Karpas-422 (cell line): ENCODE measurements at regions not wholly inside any gene's neighbourhood (a gene's known extent, or its start where the extent isn't known, plus 50 kb on each side); places are given as distances from the start of the nearest gene placed in this dataset.
"Not testable (repeated sequence)": the region's sequence is repeated elsewhere in the genome, so short reads cannot be mapped to it uniquely, and the experiment has no call there.

Experiments
- DNase-seq: peaks from one replicate; pipeline ENCODE4 v3.0.0-alpha.2; 2015
- H2AFZ ChIP-seq: fragments of 200-600 bp; sonication (generic); 2 replicates; pipeline ENCODE4 v1.6.1; 2014; ENCODE audit warnings: antibody characterized with exemption, low read length, mixed read lengths
- H3K27ac ChIP-seq: fragments of 200-600 bp; sonication (generic); 2 replicates; pipeline ENCODE4 v1.5.1; 2014; ENCODE audit warnings: mild to moderate bottlenecking, low read length, moderate library complexity
- H3K27me3 ChIP-seq: fragments of 200-600 bp; sonication (generic); 2 replicates; pipeline ENCODE4 v1.6.1; 2014; ENCODE audit warnings: low read length, mixed read lengths
- H3K36me3 ChIP-seq: fragments of 200-600 bp; sonication (generic); 2 replicates; pipeline ENCODE4 v1.6.1; 2014; ENCODE audit warnings: low read length, mixed read lengths; ENCODE audit not compliant: insufficient read depth
- H3K4me1 ChIP-seq: fragments of 200-600 bp; sonication (generic); 2 replicates; pipeline ENCODE4 v1.6.1; 2014; ENCODE audit warnings: mild to moderate bottlenecking, low read length, mixed read lengths
- H3K4me2 ChIP-seq: fragments of 200-600 bp; sonication (generic); 2 replicates; pipeline ENCODE4 v1.6.1; 2014; ENCODE audit warnings: low read length, low read depth, mild to moderate bottlenecking; ENCODE audit not compliant: poor library complexity, severe bottlenecking
- H3K4me3 ChIP-seq: fragments of 200-600 bp; sonication (generic); 2 replicates; pipeline ENCODE4 v1.5.1; 2014; ENCODE audit warnings: mild to moderate bottlenecking, antibody characterized with exemption, low read length, mixed read lengths
- H3K79me2 ChIP-seq: fragments of 200-600 bp; sonication (generic); 2 replicates; pipeline ENCODE4 v1.6.1; 2014; ENCODE audit warnings: mild to moderate bottlenecking, low read length, mixed read lengths
- H3K9ac ChIP-seq: fragments of 200-600 bp; sonication (generic); 2 replicates; pipeline ENCODE4 v1.6.0; 2014; ENCODE audit warnings: low read length
- H3K9me2 ChIP-seq: fragments of 200-600 bp; sonication (generic), shearing (Covaris generic); replicated peaks from 2 replicates; pipeline ENCODE4 v1.6.0; 2014; ENCODE audit warnings: mild to moderate bottlenecking, low read length, moderate library complexity; ENCODE audit not compliant: insufficient read depth
- H3K9me3 ChIP-seq: fragments of 300-700, 200-600 bp; sonication (generic); 2 replicates; pipeline ENCODE4 v1.6.1; 2014; ENCODE audit warnings: low read length, mixed read lengths
- H4K20me1 ChIP-seq: fragments of 200-600 bp; sonication (generic); 2 replicates; pipeline ENCODE4 v1.6.1; 2014; ENCODE audit warnings: mild to moderate bottlenecking, antibody characterized with exemption, low read length, low read depth; ENCODE audit not compliant: insufficient read depth

DNA sequence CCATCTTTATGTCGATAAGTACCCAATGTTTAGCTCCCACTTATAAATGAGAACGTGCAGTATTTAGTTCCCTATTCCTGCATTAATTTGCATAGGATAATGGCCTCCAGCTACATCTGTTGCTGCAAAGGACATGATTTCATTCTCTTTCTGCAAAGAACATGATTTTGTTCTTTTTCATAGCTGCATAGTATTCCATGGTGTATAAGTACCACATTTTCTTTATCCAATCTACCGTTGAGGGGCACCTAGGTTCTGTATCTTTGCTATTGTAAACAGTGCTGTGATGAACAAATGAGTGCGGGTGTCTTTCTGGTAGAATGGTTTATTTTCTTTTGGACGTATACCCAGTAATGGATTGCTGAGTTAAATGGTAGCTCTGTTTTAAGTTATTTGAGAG is 63.0 kb downstream of the HLX start:
- Histone ChIP-seq H3K9me3 (no peaks in the 10 kb centered on the region), H3K27me3 (no peaks in the 10 kb centered on the region), H3K79me2 (no peaks in the 10 kb centered on the region), H3K9me2 (no peaks in the 10 kb centered on the region), H3K4me2 (no peak overlapping the region), H3K27ac (no peak overlapping the region), H3K36me3 (no peaks in the 10 kb centered on the region), H4K20me1 (no peaks in the 10 kb centered on the region), H3K9ac (no peak overlapping the region), H3K4me3 (no peak overlapping the region), H3K4me1 (no peaks in the 10 kb centered on the region), H2AFZ (no peak overlapping the region)
- no peak for DNase-seq

DNA sequence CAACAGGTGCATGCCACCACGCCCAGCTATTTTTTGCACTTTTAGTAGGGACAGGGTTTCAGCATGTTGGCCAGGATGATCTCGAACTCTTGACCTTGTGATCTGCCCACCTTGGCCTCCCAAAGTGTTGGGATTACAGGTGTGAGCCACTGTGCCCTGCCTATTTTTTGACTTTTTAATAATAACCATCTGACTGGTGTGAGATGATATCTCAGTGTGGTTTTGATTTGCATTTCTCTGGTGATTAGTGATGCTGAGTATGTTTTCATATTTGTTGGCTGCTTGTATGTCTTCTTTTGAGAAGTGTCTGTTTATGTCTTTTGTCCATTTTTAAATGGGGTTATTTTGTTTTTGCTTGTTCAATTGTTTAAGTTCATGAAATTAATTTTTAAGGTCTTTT is 63.7 kb downstream of the HLX start:
- not testable (repeated sequence) for H3K4me2 ChIP-seq, H3K4me3 ChIP-seq, H4K20me1 ChIP-seq, H3K79me2 ChIP-seq, H2AFZ ChIP-seq, H3K9me3 ChIP-seq, H3K27me3 ChIP-seq, H3K9ac ChIP-seq, H3K4me1 ChIP-seq, H3K36me3 ChIP-seq, H3K27ac ChIP-seq, DNase-seq, H3K9me2 ChIP-seq

DNA sequence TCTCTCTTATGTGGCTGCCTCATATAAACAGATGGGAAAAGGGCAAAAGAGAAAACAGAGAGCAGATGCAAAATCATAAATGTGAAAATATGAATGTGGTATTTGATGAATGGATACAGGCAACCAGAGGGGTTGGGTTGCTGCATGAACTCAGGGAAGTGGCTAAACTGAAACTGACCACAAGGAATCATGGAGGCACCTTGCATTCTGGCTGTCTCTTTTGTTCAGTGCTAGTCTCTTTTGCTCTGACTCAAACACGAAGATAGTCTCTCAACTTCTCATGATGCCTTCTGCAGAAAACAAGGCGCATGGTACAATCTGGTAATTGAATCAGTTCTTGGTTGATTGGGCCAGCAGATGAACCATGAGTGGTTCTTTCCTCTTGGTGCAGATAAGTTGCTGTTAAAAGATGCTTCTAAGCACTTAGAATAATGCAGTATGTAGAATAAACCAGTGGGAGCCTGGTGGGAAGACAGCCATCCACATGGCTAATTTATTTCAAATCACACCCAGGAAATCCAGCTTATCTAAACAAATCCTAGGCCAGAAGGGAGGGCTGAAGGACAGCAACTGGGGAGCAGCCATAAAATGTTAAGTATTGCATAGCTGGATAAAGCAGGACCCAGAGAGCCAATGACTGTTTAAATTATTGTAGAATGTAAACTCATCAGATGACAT is 64.2 kb downstream of the HLX start:
- DNase-seq, result no peak
- Histone ChIP-seq H3K4me3 (no peak overlapping the region), H2AFZ (no peak overlapping the region), H3K9ac (no peak overlapping the region), H3K79me2 (no peaks in the 10 kb centered on the region), H3K36me3 (no peaks in the 10 kb centered on the region), H4K20me1 (no peaks in the 10 kb centered on the region), H3K9me3 (no peaks in the 10 kb centered on the region), H3K27me3 (no peaks in the 10 kb centered on the region), H3K27ac (no peak overlapping the region), H3K4me2 (no peak overlapping the region), H3K9me2 (no peaks in the 10 kb centered on the region), H3K4me1 (no peaks in the 10 kb centered on the region)

DNA sequence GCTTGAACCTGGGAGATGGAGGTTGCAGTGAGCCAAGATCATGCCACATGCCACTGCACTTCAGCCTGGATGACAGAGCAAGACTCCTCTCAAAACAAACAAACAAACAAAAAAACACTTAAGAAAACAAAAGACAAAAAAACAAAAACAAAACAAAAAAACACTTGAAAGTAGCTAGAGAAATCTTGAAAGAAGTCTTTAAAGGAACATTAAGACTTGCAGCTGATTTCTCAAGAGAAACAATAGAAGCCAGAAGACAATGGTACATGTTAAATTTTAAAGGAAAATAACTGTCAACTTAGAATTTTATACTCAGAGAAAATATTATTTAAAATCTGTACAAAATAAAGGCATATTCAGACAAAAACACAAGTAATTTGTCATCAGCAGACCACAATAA is 71.3 kb downstream of the HLX start:
- H2AFZ ChIP-seq, result no peak overlapping the region
- H4K20me1 ChIP-seq, result no peaks in the 10 kb centered on the region
- no peaks in the 10 kb centered on the region for H3K27me3 ChIP-seq
- H3K4me3 ChIP-seq, result no peak overlapping the region
- no peak overlapping the region for H3K4me2 ChIP-seq
- no peaks in the 10 kb centered on the region for H3K79me2 ChIP-seq
- no peak for DNase-seq
- H3K9me3 ChIP-seq, result peaks cover 3% of the 10 kb centered on the region; the same call in 1 of the 2 replicates
- no peaks in the 10 kb centered on the region for H3K9me2 ChIP-seq
- H3K9ac ChIP-seq, result no peak overlapping the region
- no peaks in the 10 kb centered on the region for H3K36me3 ChIP-seq
- no peaks in the 10 kb centered on the region for H3K4me1 ChIP-seq
- no peak overlapping the region for H3K27ac ChIP-seq

DNA sequence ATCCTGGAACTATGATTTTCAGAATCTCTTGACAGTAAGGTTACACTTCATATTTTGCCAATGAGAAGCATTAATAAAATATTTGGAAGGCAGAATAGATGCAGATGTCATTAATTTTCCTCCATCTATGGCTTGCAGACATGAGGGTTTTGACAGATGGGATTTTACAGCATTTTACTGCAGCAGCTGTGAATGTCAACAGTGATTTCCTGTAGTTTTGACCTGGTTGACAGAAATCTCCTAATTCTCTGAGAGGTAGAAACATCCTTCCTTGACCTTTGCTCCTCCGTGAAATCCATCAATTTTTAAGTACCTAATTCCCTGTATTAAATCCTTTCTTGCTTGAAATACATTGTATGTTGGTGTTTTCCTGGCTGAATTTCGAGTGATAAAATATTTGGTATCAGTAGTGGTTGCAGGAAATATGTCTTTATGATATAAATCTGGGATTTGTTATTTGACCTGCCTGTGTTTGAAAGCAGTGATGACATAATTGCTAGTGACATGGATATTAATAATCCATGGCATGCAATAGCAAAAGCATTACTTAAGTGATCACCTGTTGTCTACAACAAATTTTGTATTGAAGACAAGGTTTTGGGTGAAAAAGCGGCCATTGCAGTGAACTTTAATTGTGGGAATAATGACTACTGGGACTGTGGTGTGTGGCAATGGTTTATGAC is 73.9 kb downstream of the HLX start:
- no peak for DNase-seq
- Histone ChIP-seq H2AFZ (no peak overlapping the region), H4K20me1 (no peaks in the 10 kb centered on the region), H3K4me2 (no peak overlapping the region), H3K9me3 (peaks cover 3% of the 10 kb centered on the region; the same call in 1 of the 2 replicates), H3K9ac (no peak overlapping the region), H3K4me1 (no peaks in the 10 kb centered on the region), H3K36me3 (no peaks in the 10 kb centered on the region), H3K9me2 (no peaks in the 10 kb centered on the region), H3K27ac (no peak overlapping the region), H3K79me2 (no peaks in the 10 kb centered on the region), H3K27me3 (no peaks in the 10 kb centered on the region), H3K4me3 (no peak overlapping the region)

DNA sequence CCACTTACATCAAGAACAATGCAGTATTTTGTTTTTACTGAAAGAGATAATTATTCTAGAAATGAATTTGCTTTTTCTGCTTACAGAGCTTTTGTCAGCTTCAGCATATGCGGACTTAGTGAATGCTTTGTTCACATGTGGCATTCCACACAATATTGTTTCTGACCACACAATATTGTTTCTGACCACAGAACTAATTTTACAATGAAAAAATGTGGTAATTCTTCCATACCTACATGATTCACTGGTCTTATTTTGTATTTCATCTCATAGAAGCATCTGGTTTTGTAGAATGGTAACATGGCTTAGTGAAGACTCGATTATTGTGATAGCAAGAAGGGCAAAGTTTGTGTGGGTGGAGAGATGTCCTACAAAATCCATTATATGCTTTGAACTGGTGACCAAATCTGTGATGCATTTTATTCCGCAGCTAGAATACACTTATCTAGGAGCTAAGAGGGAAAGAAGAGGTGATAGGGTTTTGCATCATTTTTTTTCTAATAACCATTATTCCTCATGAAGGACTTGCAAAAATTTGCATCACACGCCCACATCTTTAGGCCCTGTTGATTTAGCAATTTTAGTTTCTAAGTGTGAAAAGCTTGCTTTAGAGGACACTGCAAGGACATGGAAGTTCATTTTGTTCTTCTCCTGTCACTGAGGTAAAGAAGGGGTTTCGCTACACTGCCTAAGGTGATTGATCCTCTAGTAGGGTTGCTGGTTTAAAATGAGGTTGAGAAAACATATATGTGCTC is 75.3 kb downstream of the HLX start:
- Histone ChIP-seq H3K9me2 (no peaks in the 10 kb centered on the region), H3K27ac (no peak overlapping the region), H3K79me2 (no peaks in the 10 kb centered on the region)

DNA sequence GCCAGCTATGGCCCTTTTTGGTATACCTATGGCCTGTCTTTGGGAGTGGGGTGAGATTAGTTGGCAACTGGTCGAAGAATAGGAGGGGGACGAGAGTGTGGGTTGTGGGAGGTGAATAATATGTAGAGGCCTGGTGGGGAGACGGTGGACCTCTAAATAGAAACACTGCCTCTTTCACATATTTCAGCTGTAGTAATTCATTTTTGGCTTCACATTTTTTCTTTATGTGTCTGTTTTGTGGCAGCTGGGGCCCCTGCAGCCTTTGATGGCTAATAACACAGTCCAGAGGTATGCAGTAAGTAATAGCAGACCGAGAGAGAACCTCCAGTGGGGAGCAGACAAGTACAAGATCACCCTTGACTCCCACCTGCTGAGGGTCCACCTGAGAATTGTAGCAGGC is 75.9 kb downstream of the HLX start:
- Histone ChIP-seq H2AFZ (no peak overlapping the region), H3K4me2 (no peak overlapping the region), H3K9me3 (peaks cover 3% of the 10 kb centered on the region; the same call in 1 of the 2 replicates), H3K27ac (no peak overlapping the region), H4K20me1 (no peaks in the 10 kb centered on the region), H3K79me2 (no peaks in the 10 kb centered on the region), H3K4me1 (no peaks in the 10 kb centered on the region), H3K4me3 (no peak overlapping the region), H3K9ac (no peak overlapping the region), H3K27me3 (no peaks in the 10 kb centered on the region), H3K9me2 (no peaks in the 10 kb centered on the region), H3K36me3 (no peaks in the 10 kb centered on the region)
- DNase-seq, result no peak

More for the DNA sequence above, 75.3 kb downstream of the HLX start:
- H3K9me3 ChIP-seq, result peaks cover 3% of the 10 kb centered on the region; the same call in 1 of the 2 replicates
- H2AFZ ChIP-seq, result no peak overlapping the region
- DNase-seq, result no peak
- H4K20me1 ChIP-seq, result no peaks in the 10 kb centered on the region
- no peak overlapping the region for H3K4me3 ChIP-seq
- H3K27me3 ChIP-seq, result no peaks in the 10 kb centered on the region
- no peak overlapping the region for H3K4me2 ChIP-seq
- no peak overlapping the region for H3K9ac ChIP-seq
- no peaks in the 10 kb centered on the region for H3K4me1 ChIP-seq
- H3K36me3 ChIP-seq, result no peaks in the 10 kb centered on the region

DNA sequence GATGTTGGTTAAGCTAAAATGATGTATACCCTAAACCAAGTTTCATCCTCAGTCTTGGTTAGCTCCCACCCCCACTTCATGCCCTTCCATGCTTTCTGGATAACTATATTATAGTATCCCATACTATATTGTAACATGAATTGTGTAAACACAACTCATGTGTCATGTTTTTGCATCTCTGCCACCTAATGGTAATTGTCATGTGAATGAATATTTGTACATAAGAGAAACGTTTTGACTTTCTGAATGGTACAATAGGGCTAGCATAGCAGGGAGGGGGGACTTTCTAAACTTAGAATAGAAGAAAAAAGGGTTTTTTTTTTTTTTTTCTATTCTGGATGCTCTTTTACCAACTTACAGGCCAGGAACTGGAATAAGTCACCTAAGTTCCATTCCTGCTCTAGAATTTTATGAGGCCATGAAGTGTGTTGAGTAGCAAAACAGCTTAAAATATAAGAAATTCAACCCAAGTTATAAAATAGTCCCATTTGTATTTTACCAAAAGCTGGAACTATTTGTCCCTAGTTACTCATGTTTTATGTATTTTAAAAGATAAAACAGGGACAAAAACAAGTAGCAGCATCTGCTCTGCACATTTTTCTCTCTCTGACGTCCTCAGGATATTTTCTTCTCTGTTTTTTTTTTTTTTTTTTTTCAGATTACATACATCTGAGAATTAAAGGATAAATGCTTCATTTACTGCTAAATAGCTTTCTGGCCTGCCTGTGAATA is 77.4 kb downstream of the HLX start:
- H3K4me2 ChIP-seq, result no peak overlapping the region

More for the DNA sequence above, 77.4 kb downstream of the HLX start:
- no peaks in the 10 kb centered on the region for H3K4me1 ChIP-seq
- H4K20me1 ChIP-seq, result no peaks in the 10 kb centered on the region
- no peak overlapping the region for H3K9ac ChIP-seq
- H3K9me3 ChIP-seq, result no peaks in the 10 kb centered on the region
- no peaks in the 10 kb centered on the region for H3K79me2 ChIP-seq
- no peak overlapping the region for H3K4me3 ChIP-seq
- no peak overlapping the region for H3K27ac ChIP-seq
- H3K27me3 ChIP-seq, result no peaks in the 10 kb centered on the region
- no peaks in the 10 kb centered on the region for H3K36me3 ChIP-seq
- DNase-seq, result no peak
- H3K9me2 ChIP-seq, result no peaks in the 10 kb centered on the region
- H2AFZ ChIP-seq, result no peak overlapping the region
